Tibial artery (tissue), 4 donors: ENCODE measurements at regions not wholly inside any gene's neighbourhood (a gene's known extent, or its start where the extent isn't known, plus 50 kb on each side); places are given as distances from the start of the nearest gene placed in this dataset.

Experiments used
- DNase-seq, 2 donors: peaks; one replicate each; pipeline ENCODE4 v3.0.0-alpha.2; 2019
- H3K27ac ChIP-seq, 2 donors: fragments of 200-600 bp; sonication (generic) in 1 of 2; 1 replicate in 1 of 2; 2 replicates in 1 of 2; pipeline ENCODE4 v1.5.1; 2018 to 2019; ENCODE audit warnings: mild to moderate bottlenecking in 1 of 2
- H3K27me3 ChIP-seq, 2 donors: fragments of 200-600 bp; sonication (generic) in 1 of 2; one replicate each; pipeline versions ENCODE4 v1.5.1 to v1.6.0; 2016 to 2019
- H3K36me3 ChIP-seq, 3 donors: fragments of 200-600 bp; sonication (generic) in 2 of 3; one replicate each; pipeline ENCODE4 v1.5.1; 2016 to 2019; ENCODE audit warnings: mild to moderate bottlenecking in 2 of 3
- H3K4me1 ChIP-seq, 4 donors: fragments of 200-600 bp; sonication (generic) in 2 of 4; 1 replicate in 3 of 4; 2 replicates in 1 of 4; pipeline ENCODE4 v1.5.1; 2016 to 2019
- H3K4me3 ChIP-seq, 2 donors: fragments of 200-600 bp; sonication (generic) in 1 of 2; 1 replicate in 1 of 2; 2 replicates in 1 of 2; pipeline ENCODE4 v1.5.1; 2018 to 2019; ENCODE audit warnings: mild to moderate bottlenecking in 2 of 2
- H3K9me3 ChIP-seq, 3 donors: fragments of 200-600 bp; sonication (generic) in 1 of 3; one replicate each; pipeline ENCODE4 v1.5.1; 2016 to 2019
- intact Hi-C: fragments of 100-400 bp; cut with DNase I; formaldehyde crosslinking; loops from one replicate; pipeline ENCODE4 v1.15.0; 2023; ENCODE audit warnings: low total_unique reads
- TF ChIP-seq, protein P1 (sequence below), 2 experiments: fragments of 200-600 bp in 1 of 2; fragments of 450-650 bp in 1 of 2; IDR thresholded peaks; one replicate each; pipeline ENCODE4 v1.5.1; 2017 to 2019; ENCODE audit warnings: antibody characterized with exemption in 2 of 2, mild to moderate bottlenecking in 1 of 2, moderate library complexity in 1 of 2

DNA sequence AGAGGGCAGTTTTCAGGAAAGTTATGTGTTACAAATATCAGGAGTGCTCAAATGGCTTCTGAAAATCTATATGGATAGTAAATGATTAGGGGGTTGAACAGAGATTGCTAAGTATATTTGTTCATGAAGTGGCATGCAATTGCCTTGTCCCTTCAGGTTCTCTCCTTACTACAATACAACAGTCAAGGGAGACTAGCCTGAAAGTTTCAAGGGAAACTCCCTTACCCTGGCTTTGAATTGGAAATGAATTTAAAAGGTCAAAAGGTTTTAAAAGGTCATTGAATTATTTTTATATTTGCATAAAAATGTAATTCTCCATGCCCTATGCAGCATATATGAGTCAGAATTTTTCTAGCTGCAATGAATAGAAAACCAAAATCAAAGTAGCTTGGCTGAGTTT is 253.1 kb upstream of the SYT1 start:
- TF ChIP-seq, protein P1, sequence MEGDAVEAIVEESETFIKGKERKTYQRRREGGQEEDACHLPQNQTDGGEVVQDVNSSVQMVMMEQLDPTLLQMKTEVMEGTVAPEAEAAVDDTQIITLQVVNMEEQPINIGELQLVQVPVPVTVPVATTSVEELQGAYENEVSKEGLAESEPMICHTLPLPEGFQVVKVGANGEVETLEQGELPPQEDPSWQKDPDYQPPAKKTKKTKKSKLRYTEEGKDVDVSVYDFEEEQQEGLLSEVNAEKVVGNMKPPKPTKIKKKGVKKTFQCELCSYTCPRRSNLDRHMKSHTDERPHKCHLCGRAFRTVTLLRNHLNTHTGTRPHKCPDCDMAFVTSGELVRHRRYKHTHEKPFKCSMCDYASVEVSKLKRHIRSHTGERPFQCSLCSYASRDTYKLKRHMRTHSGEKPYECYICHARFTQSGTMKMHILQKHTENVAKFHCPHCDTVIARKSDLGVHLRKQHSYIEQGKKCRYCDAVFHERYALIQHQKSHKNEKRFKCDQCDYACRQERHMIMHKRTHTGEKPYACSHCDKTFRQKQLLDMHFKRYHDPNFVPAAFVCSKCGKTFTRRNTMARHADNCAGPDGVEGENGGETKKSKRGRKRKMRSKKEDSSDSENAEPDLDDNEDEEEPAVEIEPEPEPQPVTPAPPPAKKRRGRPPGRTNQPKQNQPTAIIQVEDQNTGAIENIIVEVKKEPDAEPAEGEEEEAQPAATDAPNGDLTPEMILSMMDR (IDR thresholded peaks at IDR 0.05) = no peak
- H3K36me3 ChIP-seq = no peaks in the 10 kb centered on the region
- H3K9me3 ChIP-seq = no peaks in the 10 kb centered on the region
- H3K4me1 ChIP-seq = no peaks in the 10 kb centered on the region
- DNase-seq = no peak
- H3K27ac ChIP-seq = no peak overlapping the region
- no peaks in the 10 kb centered on the region for H3K27me3 ChIP-seq
- H3K4me3 ChIP-seq = no peak overlapping the region
- intact Hi-C loops = no loop called here

DNA sequence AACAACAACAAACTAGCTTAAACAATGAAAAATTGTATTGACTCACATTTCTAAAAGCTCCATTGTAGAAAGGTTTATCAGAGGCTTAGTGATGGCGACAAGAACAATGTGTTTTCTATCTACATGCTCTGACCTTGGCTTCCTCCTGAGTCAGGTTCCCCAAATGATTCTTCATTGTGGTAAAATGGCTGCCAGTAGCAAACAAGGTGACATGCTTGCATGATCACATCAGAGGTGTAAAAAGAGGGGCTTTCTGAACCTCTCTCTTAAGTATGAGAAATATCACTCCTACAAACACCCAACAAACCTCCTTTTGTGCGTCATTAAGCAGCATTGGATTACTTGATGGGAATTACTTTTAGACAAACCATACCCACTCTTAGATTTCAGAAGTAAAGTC is 252.4 kb upstream of the SYT1 start:
- H3K4me1 ChIP-seq = no peaks in the 10 kb centered on the region
- no peak overlapping the region for H3K4me3 ChIP-seq
- TF ChIP-seq, protein P1 (IDR thresholded peaks at IDR 0.05) = no peak
- H3K27ac ChIP-seq = no peak overlapping the region
- H3K36me3 ChIP-seq = no peaks in the 10 kb centered on the region
- no peak for DNase-seq
- H3K9me3 ChIP-seq = no peaks in the 10 kb centered on the region
- intact Hi-C loops = no loop called here
- no peaks in the 10 kb centered on the region for H3K27me3 ChIP-seq

- H3K9me3 ChIP-seq = no peaks in the 10 kb centered on the region
- intact Hi-C loops = no loop called here
- H3K27me3 ChIP-seq = no peaks in the 10 kb centered on the region
- no peaks in the 10 kb centered on the region for H3K4me1 ChIP-seq
- no peak for DNase-seq
- TF ChIP-seq, protein P1 (IDR thresholded peaks at IDR 0.05) = no peak
- no peaks in the 10 kb centered on the region for H3K36me3 ChIP-seq
- no peak overlapping the region for H3K4me3 ChIP-seq
- H3K27ac ChIP-seq = no peak overlapping the region
Observed at GRCh38 chr12:78617683-78618082, 246.9 kb upstream of the SYT1 start.

GRCh38 chr12:78622529-78623195 is 241.9 kb upstream of the SYT1 start:
- H3K4me1 ChIP-seq = no peaks in the 10 kb centered on the region
- no peaks in the 10 kb centered on the region for H3K9me3 ChIP-seq
- no peak for DNase-seq
- TF ChIP-seq, protein P1 (IDR thresholded peaks at IDR 0.05) = no peak
- no peak overlapping the region for H3K4me3 ChIP-seq
- no peak overlapping the region for H3K27ac ChIP-seq
- intact Hi-C loops = no loop called here
- no peaks in the 10 kb centered on the region for H3K36me3 ChIP-seq
- no peaks in the 10 kb centered on the region for H3K27me3 ChIP-seq

DNA sequence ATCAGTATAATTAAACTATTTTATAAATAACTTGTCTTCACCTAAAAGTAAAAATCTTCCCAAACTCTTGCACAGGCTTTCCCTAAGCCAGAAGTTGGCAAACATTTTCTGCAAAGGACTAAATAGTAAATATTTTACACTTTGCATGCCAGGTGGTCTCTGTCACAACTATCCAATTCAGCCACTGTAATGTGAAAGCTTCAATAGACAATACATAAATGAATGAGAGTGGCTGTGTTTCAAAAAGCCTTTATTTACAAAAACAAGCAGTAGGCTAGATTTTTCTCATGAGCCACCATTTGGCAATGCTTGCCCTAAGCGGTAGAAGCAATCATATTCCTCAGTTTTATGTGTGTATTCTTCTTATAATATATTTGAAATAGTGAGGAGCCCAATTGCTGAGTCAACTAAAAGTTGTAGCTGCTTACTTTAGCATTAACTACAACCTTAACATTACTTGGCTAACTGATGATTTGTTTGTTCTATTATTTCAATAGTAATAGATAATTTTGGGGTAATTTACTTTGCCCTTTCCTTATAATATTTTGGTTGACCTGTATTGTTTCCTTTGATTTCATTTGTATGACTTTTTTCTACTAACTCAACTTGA is 236.0 kb upstream of the SYT1 start:
- no peaks in the 10 kb centered on the region for H3K4me1 ChIP-seq
- H3K27ac ChIP-seq = no peak overlapping the region
- DNase-seq = no peak
- H3K36me3 ChIP-seq = no peaks in the 10 kb centered on the region
- no peak overlapping the region for H3K4me3 ChIP-seq
- peaks cover 0 to 6% (median 0%) of the 10 kb centered on the region in 3 donors for H3K9me3 ChIP-seq
- intact Hi-C loops = no loop called here
- no peaks in the 10 kb centered on the region for H3K27me3 ChIP-seq
- TF ChIP-seq, protein P1 (IDR thresholded peaks at IDR 0.05) = no peak
